NCI-H524 treated with DMSO at 0.1 percent for 48 hours (cell line): ENCODE measurements at regions not wholly inside any gene's neighbourhood (a gene's known extent, or its start where the extent isn't known, plus 50 kb on each side); places are given as distances from the start of the nearest gene placed in this dataset.
"Not testable (repeated sequence)": the region's sequence is repeated elsewhere in the genome, so short reads cannot be mapped to it uniquely, and the experiment has no call there.

Experiments used
- DNase-seq: peaks from one replicate; lab custom pipeline; 2025; lab: John Stamatoyannopoulos, UW

DNA sequence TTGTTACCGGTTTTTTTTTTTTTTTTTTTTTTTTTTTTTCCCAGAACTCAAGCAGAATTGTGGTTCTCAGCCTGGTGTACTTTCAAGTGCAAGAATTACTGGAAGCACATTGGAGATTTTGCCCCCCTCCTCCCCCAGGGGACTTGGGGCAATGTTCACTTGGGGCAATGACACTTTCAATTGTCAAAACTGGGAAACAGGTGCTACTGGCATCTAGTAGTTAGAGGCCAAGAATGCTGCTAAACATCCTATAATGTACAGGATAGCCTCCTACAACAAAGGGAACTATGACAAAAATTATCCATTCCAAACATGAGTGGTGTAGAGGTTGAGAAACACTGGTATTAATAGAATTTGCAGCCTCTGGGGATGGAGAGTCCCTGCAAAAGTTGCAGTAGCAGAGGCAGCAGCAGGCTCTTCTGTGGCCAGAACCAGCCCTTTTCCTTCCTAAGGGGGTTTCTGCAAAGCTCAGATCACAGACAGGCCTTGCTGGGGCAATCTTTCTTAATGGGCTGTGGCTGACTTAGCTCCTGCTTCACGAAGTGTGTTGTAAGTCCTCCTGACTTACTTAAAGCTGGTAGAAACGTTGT, 144.3 kb upstream of the MRPS22 start:
- DNase-seq: no peak

DNA sequence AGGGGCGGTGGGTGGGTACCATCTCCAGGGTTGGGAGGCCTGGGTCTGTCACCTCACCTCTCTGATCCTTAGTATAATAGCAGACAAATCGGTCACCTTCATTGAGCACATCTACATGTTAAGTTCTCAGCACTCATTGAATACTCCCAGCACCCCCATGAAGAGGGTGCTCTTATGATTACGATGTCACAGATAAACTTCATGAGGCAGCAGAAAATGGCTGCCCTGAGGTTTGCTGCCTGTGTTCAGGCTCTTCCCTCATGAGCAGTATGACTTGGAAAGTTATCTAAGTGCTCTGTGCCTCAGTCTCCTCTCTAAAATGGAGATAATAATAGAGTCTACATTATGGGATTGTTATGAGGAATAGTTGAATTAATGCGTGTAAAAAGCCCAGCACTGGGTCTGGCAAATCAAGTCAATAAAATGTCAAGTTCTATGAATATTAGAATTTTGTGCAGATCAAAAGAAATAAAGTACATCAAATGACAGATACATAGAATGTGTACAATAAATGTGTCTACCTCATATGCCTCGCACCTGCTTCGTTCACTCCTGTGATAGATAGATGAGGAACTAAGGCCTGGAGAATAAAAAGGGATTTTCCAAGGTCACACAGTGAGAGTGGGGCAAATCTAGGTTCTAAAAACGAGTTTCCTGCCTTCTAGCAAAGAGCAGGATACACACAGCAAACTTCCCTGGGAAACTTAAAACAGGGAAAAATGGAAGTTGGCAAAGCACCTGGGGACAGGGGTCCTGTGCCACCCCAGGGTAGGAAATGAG, 142.2 kb upstream of the MRPS22 start:
- no peak for DNase-seq

DNA sequence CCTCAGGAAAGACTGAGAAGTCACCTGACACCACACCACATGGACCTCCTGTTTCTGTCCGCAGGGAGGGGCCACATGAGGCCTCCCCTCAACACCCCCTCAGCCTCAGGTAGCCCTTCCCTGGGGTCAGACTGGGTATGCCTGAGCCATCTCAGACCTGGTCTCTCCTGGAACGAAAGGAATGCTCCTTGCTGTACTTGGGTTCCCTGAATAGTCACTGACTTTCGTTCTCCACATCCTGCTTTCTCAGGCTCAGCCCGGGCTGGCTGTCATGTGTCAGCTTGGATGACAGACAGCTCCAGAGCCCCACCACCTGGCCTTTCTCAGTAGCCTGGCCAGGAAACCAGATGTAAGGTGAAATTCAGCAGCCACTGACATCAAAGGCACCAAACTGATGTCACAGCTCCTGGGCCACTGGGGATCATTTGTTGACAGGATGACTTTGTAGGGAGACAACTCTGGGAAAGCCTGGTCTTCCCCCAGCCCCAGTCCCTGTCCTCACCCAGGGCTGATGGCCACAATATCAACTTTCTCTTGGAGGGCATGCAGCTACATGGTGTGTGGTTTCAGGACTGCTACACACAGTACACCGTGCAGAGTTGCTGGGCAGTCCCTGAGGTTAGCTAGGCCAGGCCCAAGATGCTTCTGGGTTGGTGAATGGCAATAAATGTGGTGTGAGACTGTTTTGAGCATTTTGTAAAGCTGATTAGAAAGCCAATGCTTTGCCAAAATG, 141.4 kb upstream of the MRPS22 start:
- peak; percentile 55 for DNase-seq

DNA sequence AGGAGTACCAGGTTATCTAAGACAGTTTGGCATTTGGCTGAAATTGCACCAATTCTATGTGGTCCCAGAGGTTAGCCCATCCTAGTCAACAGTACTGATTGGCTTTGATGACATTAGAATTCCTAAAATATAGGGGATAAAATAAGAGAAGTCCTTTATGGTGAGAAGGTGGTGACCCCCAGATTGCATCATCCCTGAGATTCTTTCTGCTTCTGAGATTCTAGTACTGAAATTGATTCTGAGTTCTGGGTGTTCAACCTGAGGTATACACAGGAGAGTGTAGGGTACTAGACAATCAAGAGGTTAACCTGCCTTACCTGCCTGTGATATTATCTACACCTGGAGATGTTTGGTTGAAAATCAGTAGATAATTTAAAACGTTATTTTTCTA, 140.9 kb upstream of the MRPS22 start:
- DNase-seq: no peak

DNA sequence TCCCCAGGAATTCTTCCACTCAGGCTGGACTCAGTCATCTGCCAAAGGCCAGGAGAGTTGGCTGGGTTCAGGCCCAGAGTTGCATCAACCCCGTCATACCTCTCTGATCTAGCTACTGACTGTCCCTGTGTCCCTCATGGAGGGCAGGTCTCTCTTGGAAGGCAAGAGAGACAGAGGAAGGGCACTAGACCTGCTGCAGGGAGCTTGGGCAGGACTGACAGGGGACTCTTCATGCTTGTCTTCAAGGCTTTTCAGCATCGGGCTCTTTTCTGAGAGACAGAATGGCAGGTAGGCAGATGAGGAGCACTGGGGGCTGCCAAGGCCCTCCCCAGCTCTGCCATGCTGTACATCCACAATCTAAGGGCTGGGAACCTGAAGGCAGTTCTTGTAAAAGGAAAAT, 140.1 kb upstream of the MRPS22 start:
- DNase-seq: no peak

DNA sequence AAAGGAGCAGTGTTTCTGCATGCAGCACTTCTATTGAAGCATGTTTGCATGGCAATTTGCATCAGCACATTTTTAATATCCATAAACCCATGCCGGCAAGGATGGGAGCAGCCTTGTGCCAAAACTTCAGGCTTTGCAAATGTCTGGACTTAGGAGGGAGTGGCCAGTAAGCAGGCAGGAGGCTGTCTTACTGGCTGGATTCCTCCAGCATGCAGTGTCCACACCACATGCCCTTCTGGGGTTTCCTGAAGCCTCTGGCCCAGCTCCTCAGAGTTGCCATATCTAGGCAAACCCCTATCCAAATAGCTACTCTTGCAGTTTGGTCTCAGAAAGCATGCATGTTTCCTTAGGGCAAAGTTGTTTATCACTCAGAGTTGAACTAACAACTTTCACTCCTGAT, 139.1 kb upstream of the MRPS22 start:
- no peak for DNase-seq

DNA sequence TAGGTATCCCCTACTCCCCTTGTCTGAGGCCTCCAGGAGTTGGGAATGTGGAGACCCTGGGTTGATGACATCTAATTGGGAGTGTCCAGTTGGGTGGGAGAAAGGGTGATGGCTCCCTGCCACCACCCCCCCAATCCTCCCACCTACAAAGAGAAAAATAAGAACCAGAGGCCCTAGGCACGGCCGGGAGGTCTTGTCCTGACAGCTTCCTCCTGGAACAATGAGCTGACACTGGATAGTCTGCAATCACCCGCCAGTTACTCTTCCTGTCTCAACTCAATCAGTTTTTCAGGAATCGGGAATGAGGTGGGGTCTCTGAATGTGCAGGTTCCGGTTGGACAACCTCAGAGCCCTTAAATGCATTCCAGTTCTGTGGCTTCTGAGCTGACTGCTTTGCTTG, 129.9 kb upstream of the MRPS22 start:
- no peak for DNase-seq

DNA sequence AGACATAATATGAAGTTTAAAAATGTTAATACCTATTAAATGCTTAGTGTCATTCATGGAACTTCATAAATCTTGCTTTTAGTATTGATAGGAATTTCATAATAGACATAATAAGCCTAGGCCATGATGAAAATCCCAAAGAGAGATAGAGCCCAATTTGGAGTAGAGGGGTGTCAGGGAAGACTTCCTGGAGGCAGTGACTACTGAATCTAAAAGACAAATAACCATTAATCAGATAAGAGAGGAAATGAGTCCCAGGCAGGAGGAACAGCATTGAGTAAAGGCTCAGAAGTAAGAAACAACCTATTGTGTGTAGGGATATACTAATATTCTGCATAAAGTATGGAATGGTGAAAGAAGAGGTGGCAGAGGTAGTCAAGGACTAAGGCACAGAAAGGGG, 126.9 kb upstream of the MRPS22 start:
- DNase-seq: no peak

DNA sequence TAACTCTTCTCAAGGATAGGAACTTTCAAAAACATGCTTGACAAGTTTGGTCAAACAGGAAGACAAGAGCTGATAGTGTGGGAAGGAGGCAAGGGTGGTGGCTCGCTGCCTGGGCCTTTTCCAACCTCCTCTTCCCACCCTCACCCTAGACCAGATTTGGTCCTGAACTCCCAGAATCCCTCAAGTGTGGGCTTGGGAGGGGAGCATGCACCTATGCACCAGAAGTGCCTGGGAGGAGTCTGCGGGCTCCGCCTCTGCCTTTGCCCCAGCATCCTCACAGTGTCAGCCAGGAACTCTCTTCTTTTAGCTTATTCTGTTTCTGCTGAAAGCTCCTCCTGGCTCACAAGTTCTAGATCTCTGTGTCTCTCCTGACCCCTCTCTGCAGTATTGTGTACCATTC, 126.2 kb upstream of the MRPS22 start:
- no peak for DNase-seq

DNA sequence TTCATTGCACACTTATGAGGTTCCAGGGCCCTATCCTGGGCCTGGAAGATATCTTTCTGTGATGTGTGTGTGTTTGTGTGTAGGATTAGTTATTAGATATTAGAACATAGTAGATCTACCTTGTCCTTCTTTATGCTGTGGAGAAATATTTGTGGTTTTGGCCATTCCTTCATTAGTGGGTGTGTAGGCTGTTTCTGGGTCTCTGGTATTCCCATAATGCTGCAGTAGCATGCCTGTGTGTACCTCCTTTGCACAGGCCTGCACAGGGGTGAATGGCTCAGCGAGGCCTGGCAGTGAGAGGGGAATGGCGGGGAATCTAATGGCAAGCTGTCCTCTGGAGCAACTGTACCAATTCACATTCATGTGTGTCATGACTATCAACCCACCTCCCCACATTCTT, 125.8 kb upstream of the MRPS22 start:
- no peak for DNase-seq

DNA sequence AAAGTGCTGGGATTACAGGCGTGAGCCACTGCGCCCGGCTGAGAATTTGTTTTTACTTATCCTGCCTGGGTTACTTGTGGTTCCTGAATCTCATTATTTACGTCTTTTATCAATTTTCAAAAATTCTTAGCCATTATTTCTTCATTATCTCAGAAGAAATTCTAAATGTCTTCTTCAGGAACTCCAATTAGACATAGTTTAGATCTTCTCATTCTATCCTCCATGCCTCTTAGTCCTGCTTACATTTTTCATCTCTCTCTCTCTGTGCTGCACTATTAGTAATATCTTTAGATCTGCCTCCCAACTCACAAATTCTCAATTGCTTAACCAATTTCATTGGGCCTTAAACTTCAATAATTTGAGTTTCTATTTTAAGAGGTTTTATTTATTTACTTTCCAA, 124.4 kb upstream of the MRPS22 start:
- no peak for DNase-seq

DNA sequence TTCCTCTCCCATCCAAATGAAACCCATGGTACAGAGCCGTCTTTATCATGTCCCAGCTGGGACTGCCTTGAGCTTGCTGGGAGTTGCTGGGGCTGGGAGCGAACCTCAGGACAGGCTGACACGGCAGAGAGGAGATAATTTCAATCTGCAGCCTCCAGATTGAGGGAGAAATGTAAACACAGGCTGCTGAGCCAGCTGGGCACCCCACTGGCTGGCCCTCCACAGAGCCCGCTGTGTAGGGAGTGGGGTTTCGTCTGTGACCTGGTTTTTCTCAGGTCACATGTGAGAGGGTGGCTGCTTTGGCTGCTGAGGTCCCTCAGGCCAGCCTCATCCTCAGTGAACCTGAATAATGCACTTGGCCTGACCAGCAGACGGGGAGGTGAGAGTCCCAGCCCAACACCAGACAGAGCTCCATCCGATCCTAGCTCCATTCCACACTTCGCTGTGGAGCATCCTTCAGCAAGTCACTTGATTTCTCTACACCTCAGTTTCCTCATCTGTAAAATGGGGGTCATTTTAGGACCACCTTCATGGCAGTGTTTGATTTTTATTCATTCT, 121.6 kb upstream of the MRPS22 start:
- peak; percentile 9 for DNase-seq

DNA sequence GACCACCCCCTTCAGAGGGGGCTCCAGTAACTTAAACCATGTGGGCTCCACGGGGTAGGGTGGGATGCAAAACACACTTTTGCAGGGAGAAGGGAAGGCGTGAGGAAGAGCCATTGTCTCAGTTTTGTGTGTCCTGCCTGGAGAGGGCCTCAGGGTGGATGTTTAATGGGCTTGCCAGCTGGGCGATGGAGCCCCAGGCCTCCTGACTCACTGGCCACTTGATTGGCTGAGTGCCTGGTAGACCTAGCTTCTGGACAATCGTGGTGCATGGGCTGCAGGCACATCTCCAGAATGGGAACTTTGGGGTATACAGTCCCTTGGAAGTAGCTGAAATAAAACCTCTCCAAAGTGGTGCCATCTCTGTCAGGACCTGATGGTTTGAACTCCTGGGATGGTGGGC, 118.3 kb upstream of the MRPS22 start:
- DNase-seq: no peak

DNA sequence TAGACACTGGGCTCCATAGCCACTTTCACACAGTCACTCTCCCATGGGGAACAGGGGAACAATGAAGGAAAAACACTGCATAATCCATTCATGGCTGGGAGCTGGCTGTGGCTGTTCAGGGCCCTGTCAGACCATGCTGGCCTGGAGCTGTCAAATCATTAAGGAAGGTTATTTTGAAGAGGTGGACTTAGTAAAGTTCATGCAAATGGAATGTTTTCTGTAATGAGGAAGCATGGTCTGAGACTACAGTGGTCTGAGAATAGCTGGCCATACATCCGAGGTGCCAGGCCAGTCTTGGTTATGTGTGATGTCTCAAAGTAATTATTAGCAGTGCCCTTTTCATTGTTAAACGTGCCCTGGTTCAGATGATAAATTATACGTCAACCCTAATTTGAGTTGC, 117.1 kb upstream of the MRPS22 start:
- no peak for DNase-seq

DNA sequence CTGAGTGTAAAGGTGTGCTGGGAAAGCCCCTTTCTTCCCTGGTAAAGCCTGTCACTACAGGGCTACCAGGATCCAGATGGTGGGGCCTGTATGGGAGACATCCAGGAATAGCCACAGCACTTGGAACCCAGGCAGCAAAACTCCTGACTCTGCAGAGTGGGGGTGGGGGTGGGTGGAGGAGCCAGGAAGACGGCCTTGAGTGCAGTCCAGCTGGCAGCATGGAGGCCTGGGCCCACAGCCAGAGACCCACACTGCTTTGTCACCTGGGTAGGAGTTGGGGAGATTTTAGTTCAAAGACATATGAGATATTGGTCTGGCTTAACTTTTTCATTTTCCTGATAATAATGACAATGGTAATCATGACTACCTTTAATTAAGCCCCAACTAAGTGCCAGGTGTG, 116.7 kb upstream of the MRPS22 start:
- DNase-seq: peak; percentile 16

DNA sequence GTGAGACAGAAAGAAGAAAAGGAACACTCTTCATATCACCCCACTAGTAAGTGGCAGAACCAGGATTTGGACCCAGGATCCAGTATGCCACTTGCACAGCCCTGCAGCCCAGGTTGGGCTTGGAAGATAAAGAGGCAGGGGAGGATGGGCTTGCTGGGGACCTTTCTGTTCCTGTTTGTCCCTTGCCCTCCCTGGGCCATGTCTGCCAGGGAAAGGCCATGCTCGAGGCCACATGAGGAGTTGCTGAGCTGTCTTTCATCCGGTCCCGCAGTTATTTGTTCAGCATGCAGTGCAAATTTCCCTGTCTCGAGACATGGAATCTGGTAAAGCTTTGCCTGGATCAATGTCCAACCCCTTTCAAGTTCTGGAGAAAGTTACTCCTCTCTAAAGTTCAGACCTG, 116.0 kb upstream of the MRPS22 start:
- no peak for DNase-seq

DNA sequence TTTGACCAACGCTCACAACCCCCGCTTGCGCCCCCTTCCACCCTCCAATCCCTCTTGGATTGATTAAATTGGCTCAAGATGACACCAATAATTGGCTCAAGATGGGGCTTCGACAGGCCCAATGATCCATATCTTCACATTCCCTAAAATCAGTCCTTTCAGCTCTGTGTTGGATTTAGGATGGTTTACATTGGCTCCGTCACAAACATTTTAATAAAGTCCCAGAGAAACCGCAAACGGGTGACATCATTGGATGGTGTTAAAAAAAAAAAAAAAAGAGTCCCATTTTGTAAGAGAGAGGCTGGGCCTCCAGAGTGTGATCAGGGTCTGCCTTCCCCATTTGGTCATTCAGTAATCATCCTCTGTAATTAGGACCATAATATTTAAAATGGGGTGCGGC, 113.4 kb upstream of the MRPS22 start:
- DNase-seq: no peak

DNA sequence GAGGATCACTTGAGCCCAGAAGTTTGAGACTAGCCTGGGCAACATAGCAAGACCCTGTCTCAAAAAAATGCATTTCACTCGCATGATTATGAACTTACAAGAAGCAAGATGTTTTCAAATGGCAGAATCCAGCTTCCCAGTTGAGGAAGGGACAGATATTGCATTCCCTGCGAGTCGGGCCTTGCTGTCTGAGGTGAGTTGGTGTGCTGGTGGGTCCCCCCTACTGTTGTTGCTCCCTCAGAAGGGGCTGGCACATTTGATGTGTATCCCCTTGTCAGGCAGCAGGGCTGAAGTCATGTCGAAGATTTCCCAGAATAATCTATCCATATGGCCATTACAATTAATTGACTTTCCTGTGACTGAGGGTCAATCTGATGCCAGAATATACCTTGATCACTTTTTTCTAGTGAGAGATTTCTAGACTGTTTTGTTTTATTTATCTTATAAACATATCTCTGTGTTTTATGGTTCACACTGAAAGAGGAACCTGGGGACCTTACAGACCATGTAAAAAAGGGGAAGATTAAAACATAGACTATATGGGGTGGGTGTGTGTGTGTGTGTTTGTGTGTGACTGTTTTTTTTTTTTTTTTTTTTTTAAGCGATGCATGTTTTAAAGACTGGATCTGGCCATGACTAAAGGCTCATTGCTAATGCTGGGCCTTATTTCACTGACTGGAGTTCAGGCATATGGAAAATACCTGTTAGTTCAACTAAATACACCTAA, 112.1 kb upstream of the MRPS22 start:
- DNase-seq: no peak

DNA sequence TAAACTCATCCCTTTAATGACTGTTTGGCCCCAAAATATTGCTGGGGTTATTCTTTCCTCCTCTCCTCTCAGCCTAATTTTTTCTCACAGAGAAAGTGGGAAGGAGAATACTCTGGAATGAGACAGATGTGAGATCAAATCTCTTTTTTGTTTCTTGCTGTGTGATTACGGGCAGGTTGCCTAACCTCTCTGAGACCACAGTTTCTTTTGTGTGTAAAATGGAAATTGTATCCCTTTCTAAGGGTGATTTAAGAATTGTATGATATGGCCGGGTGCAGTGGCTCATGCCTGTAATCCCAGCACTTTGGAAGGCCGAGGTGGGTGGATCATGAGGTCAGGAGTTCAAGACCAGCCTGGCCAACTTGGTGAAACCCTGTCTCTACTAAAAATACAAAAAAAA, 111.5 kb upstream of the MRPS22 start:
- not testable (repeated sequence) for DNase-seq

DNA sequence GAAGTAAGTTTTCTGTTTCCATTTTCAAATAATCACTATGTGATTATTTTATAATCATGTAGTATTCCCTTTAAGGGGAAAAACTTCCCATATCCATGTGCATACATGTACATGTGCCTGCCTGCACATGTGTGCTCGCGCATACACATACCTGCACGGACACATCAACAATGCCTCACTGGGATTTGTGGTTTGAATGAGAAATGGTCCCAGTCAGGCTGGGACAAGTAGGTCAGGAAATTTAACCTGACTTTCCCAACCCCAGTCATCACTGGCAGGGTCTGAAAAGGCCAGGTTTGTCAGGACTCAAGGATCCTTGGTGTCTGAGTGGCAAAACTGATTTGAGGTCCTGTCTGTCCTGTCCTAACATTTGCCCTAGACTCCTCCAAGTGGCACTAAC, 109.3 kb upstream of the MRPS22 start:
- DNase-seq: no peak

DNA sequence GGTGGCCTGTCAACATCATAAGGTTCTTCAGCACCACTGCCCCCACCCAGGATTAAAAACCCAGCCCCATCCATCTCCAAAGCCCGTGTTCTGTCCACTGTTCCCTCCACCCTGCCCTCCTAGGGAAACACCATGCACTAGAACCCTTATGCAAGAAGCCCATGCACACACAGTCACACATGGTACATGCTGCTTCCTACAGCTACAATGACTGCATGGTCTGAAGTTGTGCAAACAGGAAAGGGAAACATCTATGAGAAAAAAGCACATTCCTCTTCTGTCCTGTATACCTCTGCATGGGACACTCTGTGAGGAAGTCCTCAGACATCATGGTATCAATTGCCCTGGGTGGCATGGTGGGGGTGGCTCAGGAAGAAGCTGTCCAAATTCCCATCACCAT, 108.6 kb upstream of the MRPS22 start:
- no peak for DNase-seq

DNA sequence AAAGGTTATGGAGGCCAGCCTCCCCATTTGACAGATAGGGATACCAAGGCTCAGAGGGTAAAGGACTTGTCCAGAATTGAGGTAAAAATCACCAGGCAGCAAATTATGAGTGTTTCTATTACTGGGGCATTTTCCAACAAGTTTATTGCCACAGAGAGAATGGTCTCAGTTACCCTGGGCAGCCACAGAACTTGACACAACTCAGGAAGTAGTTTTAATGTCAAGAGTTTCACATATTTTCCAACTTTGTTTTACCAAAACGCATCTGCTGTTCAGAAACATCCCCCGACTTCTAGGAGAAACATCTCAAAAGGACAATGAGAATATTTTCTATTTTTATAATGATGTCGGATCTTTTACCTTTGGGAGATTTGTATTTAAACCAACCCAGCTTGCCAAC, 107.5 kb upstream of the MRPS22 start:
- no peak for DNase-seq
